T47D (cell line): ENCODE measurements at regions not wholly inside any gene's neighbourhood (a gene's known extent, or its start where the extent isn't known, plus 50 kb on each side); places are given as distances from the start of the nearest gene placed in this dataset.
"Not testable (repeated sequence)": the region's sequence is repeated elsewhere in the genome, so short reads cannot be mapped to it uniquely, and the experiment has no call there.

Experiments used
- DNase-seq, 2 experiments: peaks; one replicate each; pipeline versions ENCODE4 v3.0.0 to v3.0.0-alpha.2; 2011 to 2012; ENCODE audit warnings: low read depth in 1 of 2, low spot score in 1 of 2
- JUND ChIP-seq: IDR thresholded peaks from 2 replicates; pipeline ENCODE4 v1.6.1; 2012; ENCODE audit warnings: low read depth
- in situ Hi-C: cut with HindIII; loops from 2 replicates; pipeline ENCODE4 v1.10.0; 2016; ENCODE audit warnings: low sequenced_read_pairs, low pct_unique_long_range_greater_than_20kb

GRCh38 chrX:85592980-85593379, 213.5 kb upstream of the POF1B start:
- in situ Hi-C loops, result no loop called here
- no peak for DNase-seq
- TF ChIP-seq JUND, result no peak

DNA sequence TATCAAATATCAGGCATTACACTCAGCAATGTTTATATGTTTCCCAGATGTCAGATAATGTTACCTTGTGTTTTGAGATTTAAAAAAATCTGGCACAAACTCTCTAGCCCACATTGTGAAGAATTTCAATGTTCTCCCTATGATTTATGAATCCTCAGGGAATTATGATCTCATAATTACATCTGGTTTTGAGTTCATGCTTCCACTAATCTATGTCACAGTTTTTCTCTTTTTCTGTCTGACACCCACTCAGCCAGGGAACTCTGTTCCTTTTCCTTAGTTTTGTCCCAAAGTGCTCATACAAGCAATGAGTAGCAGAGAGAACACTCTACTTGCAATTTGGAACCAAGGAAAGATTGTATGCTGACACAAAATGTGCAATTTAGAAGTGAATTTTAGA, 212.1 kb upstream of the POF1B start:
- TF ChIP-seq JUND, result no peak
- in situ Hi-C loops, result no loop called here

GRCh38 chrX:85590638-85591037, 211.2 kb upstream of the POF1B start:
- in situ Hi-C loops, result no loop called here
- TF ChIP-seq JUND, result no peak
- peak in 1 of 2 experiments; percentile 1 for DNase-seq

More for the DNA sequence above, 212.1 kb upstream of the POF1B start:
- DNase-seq, result no peak

DNA sequence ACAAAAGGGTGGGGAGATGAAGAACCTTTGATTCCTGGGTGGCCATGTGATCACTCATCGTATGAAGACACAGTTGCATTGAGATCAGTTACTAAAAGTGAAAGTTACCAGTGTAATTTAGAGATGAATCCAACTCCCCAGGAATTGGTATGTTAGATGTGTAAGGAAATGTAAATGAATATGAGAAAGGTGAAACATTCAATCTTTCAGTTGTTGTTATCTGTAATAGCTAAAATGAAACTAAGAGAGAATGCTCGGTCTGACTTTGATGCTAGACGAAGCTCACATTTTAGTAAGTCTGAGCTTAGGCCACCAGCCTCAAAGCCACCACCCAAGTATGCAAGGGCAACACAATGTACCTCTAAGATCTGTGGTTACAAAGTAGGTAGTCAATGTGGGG, 194.3 kb upstream of the POF1B start:
- no peak for TF ChIP-seq JUND
- in situ Hi-C loops, result no loop called here
- DNase-seq, result no peak

- in situ Hi-C loops, result no loop called here
- no peak for TF ChIP-seq JUND
- DNase-seq, result no peak
Measured at GRCh38 chrX:85570496-85570895, 191.0 kb upstream of the POF1B start.

GRCh38 chrX:85569686-85570085, 190.2 kb upstream of the POF1B start:
- DNase-seq, result no peak
- in situ Hi-C loops, result no loop called here

GRCh38 chrX:85569096-85569495, 189.6 kb upstream of the POF1B start:
- no peak for DNase-seq
- no peak for TF ChIP-seq JUND
- in situ Hi-C loops, result no loop called here

More at GRCh38 chrX:85569686-85570085, 190.2 kb upstream of the POF1B start:
- TF ChIP-seq JUND, result no peak

- TF ChIP-seq JUND, result no peak
- DNase-seq, result no peak
- in situ Hi-C loops, result no loop called here
Measured at GRCh38 chrX:85561231-85561630, 181.8 kb upstream of the POF1B start.

GRCh38 chrX:85544609-85545008, 165.1 kb upstream of the POF1B start:
- in situ Hi-C loops, result no loop called here
- no peak for DNase-seq
- TF ChIP-seq JUND, result no peak

DNA sequence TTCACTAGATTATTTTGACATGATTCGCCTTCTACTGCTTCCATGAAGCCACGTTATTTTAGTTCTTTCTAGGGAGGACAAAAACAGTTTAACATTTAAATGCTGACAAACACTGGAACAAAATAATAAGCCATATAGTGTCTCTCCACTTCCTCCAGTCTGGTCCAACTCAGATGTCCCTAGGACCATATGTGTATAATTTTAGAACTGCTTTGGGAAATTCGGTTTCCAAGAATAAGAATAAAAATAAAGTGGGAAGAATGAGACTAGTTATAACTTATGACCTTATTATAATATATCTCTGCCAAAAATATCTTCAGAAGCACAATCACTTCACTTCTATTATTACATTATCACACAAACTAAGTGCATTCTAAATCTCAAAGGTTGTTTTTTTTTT, 164.4 kb upstream of the POF1B start:
- DNase-seq, result no peak
- TF ChIP-seq JUND, result no peak
- in situ Hi-C loops, result no loop called here

DNA sequence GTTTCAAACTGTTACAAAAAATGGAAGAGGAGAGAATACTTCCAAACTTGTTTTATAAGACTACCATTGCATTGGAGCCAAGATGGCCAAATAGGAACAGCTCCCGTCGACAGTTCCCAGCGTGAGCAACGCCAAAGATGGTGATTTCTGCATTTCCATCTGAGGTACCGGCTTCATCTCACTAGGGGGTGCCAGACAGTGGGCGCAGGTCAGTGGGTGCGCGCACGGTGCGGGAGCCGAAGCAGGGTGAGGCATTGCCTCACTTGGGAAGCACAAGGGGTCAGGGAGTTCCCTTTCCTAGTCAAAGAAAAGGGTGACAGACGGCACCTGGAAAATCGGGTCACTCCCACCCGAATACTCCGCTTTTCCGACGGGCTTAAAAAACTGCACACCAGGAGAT, 149.7 kb upstream of the POF1B start:
- in situ Hi-C loops, DNase-seq: not testable (repeated sequence)

DNA sequence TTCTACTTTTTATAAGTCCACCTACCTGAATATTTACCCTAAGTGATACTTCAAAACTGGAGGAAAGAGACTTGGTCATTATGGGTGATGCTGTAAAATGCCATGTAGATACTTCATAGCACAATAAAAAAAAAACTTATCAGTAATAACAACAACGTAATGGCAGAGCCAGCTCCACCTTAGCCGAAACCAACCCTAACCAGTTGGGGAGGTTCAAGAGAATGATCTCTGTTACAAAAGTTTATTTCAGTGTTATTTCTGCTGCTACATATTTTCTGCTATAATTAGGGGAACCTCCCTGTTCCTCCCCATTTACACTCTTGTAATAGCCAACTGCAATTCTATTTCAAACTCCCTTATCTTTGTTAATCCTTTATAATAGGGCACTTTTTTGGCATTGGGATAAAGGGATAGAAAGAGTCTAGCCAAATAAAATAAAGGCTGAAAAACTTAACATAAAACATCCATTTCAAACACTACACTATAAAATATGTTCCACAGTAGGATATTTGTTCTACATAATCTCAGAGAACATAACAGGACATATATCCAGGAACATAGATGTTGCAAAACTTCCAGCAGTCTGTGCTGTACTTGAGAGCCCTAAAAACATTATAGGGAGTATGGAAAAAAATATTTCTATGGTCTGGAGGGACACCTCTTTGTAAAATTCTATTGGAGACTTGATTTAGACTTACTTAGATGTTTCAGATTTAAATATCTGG, 138.7 kb upstream of the POF1B start:
- in situ Hi-C loops, result no loop called here
- no peak for TF ChIP-seq JUND
- DNase-seq, result no peak

- DNase-seq, result no peak
- in situ Hi-C loops, result no loop called here
- TF ChIP-seq JUND, result no peak
Measured at GRCh38 chrX:85516131-85516530, 136.7 kb upstream of the POF1B start.

GRCh38 chrX:85506871-85507270, 127.4 kb upstream of the POF1B start:
- no peak for TF ChIP-seq JUND
- no peak for DNase-seq
- in situ Hi-C loops, result no loop called here
